Neural cell (in vitro differentiated cells): ENCODE measurements at regions not wholly inside any gene's neighbourhood (a gene's known extent, or its start where the extent isn't known, plus 50 kb on each side); places are given as distances from the start of the nearest gene placed in this dataset.

Source experiments
- H2AFZ ChIP-seq: fragments of 200-600, 300-800 bp; sonication (generic), shearing (Covaris generic); 2 replicates; pipeline ENCODE4 v1.6.0; 2014; ENCODE audit warnings: low read depth, mild to moderate bottlenecking, antibody characterized with exemption, low read length, moderate library complexity
- H3F3A ChIP-seq: fragments of 200-600 bp; shearing (Covaris generic); 2 replicates; pipeline ENCODE4 v1.6.1; 2016; ENCODE audit warnings: mild to moderate bottlenecking, moderate library complexity, mixed read lengths, antibody characterized with exemption, low read length; ENCODE audit not compliant: insufficient read depth, poor library complexity, severe bottlenecking
- H3K27ac ChIP-seq: fragments of 200-600, 300-800 bp; sonication (generic), shearing (Covaris generic); 2 replicates; pipeline ENCODE4 v1.5.1; 2014; ENCODE audit warnings: mild to moderate bottlenecking, low read length, moderate library complexity
- H3K27me3 ChIP-seq: fragments of 300-800, 200-600 bp; sonication (generic), shearing (Covaris generic); 2 replicates; pipeline ENCODE4 v1.6.0; 2014; ENCODE audit warnings: mild to moderate bottlenecking, low read depth, low read length, moderate library complexity; ENCODE audit not compliant: insufficient read depth
- H3K36me3 ChIP-seq: fragments of 300-800, 200-600 bp; sonication (generic), shearing (Covaris generic); 2 replicates; pipeline ENCODE4 v1.5.1; 2014; ENCODE audit warnings: mild to moderate bottlenecking, antibody characterized with exemption, low read length, moderate library complexity; ENCODE audit not compliant: insufficient read depth
- H3K4me2 ChIP-seq: fragments of 300-800, 200-600 bp; sonication (generic), shearing (Covaris generic); 2 replicates; pipeline ENCODE4 v1.6.0; 2014; ENCODE audit warnings: mild to moderate bottlenecking, low read length
- H3K4me3 ChIP-seq: fragments of 300-800, 200-600 bp; sonication (generic), shearing (Covaris generic); 2 replicates; pipeline ENCODE4 v1.5.1; 2014; ENCODE audit warnings: mild to moderate bottlenecking, low read length, moderate library complexity
- H3K79me2 ChIP-seq: fragments of 200-600 bp; shearing (Covaris generic); replicated peaks from 2 replicates; pipeline ENCODE4 v1.6.0; 2014; ENCODE audit warnings: mild to moderate bottlenecking, low read length, moderate library complexity; ENCODE audit not compliant: insufficient read depth
- H3K9ac ChIP-seq: fragments of 300-800, 200-600 bp; sonication (generic), shearing (Covaris generic); 2 replicates; pipeline ENCODE4 v1.6.1; 2016; ENCODE audit warnings: mild to moderate bottlenecking, low read length, mixed read lengths
- H3K9me2 ChIP-seq: fragments of 200-600 bp; shearing (Covaris generic); 2 replicates; pipeline ENCODE4 v1.6.1; 2016; ENCODE audit warnings: mild to moderate bottlenecking, low read length, mixed read lengths; ENCODE audit not compliant: insufficient read depth
- H3K9me3 ChIP-seq: fragments of 200-600, 300-800 bp; sonication (generic), shearing (Covaris generic); 2 replicates; pipeline ENCODE4 v1.6.1; 2016; ENCODE audit warnings: mild to moderate bottlenecking, mixed run types, low read length, moderate library complexity, mixed read lengths
- H4K20me1 ChIP-seq: fragments of 200-600 bp; shearing (Covaris generic); 2 replicates; pipeline ENCODE4 v1.6.1; 2016; ENCODE audit warnings: mild to moderate bottlenecking, mixed run types; ENCODE audit not compliant: insufficient read depth
- CTCF ChIP-seq: fragments of 450-650 bp; IDR thresholded peaks from 2 replicates; pipeline ENCODE4 v1.5.1; 2014; ENCODE audit warnings: antibody characterized with exemption, mild to moderate bottlenecking, moderate library complexity; ENCODE audit not compliant: poor library complexity, severe bottlenecking
- EP300 ChIP-seq: fragments of 450-650 bp; conservative IDR thresholded peaks from 2 replicates; pipeline ENCODE4 v1.6.1; 2014; ENCODE audit warnings: antibody characterized with exemption, mild to moderate bottlenecking, moderate library complexity; ENCODE audit not compliant: poor library complexity, severe bottlenecking
- EZH2 ChIP-seq: fragments of 200-600, 300-800 bp; shearing (Covaris generic), sonication (generic); IDR thresholded peaks from 2 replicates; pipeline ENCODE4 v1.6.1; 2014; ENCODE audit warnings: antibody characterized with exemption, low read length, borderline replicate concordance, mild to moderate bottlenecking; ENCODE audit not compliant: insufficient read depth, poor library complexity, severe bottlenecking
- MXI1 ChIP-seq: fragments of 450-650 bp; conservative IDR thresholded peaks from 2 replicates; pipeline ENCODE4 v1.6.1; 2014; ENCODE audit warnings: antibody characterized with exemption, mild to moderate bottlenecking; ENCODE audit not compliant: poor library complexity, severe bottlenecking
- POLR2AphosphoS5 ChIP-seq: IDR thresholded peaks from 2 replicates; pipeline ENCODE4 v1.6.1; 2012
- RAD21 ChIP-seq: fragments of 450-650 bp; conservative IDR thresholded peaks from 2 replicates; pipeline ENCODE4 v1.6.1; 2014; ENCODE audit warnings: antibody characterized with exemption, mild to moderate bottlenecking, moderate library complexity
- REST ChIP-seq: IDR thresholded peaks from 2 replicates; pipeline ENCODE4 v1.6.1; 2012; ENCODE audit warnings: borderline replicate concordance
- SMC3 ChIP-seq: fragments of 450-650 bp; conservative IDR thresholded peaks from 2 replicates; pipeline ENCODE4 v1.6.1; 2014; ENCODE audit warnings: antibody characterized with exemption, mild to moderate bottlenecking, moderate library complexity; ENCODE audit not compliant: poor library complexity
- TAF1 ChIP-seq: IDR thresholded peaks from 2 replicates; pipeline ENCODE4 v1.6.1; 2012; ENCODE audit warnings: low read depth

GRCh38 chr17:36842963-36843558 is 94.2 kb upstream of the LHX1 start:
- no peaks in the 10 kb centered on the region for H3K9me3 ChIP-seq
- TF ChIP-seq POLR2AphosphoS5 (no peak), MXI1 (no peak), SMC3 (no peak), RAD21 (no peak), EZH2 (no peak), TAF1 (no peak), CTCF (no peak), EP300 (no peak)
- H3F3A ChIP-seq: no peaks in the 10 kb centered on the region
- no peak overlapping the region for H3K4me2 ChIP-seq
- no peaks in the 10 kb centered on the region for H3K9me2 ChIP-seq
- no peaks in the 10 kb centered on the region for H4K20me1 ChIP-seq
- H3K79me2 ChIP-seq: no peaks in the 10 kb centered on the region
- no peak overlapping the region for H3K4me3 ChIP-seq
- no peaks in the 10 kb centered on the region for H3K27me3 ChIP-seq
- no peak overlapping the region for H3K9ac ChIP-seq
- no peaks in the 10 kb centered on the region for H3K36me3 ChIP-seq
- H2AFZ ChIP-seq: no peak overlapping the region
- H3K27ac ChIP-seq: no peak overlapping the region

GRCh38 chr17:36844013-36844412 is 93.3 kb upstream of the LHX1 start:
- no peaks in the 10 kb centered on the region for H3K36me3 ChIP-seq
- H3F3A ChIP-seq: no peaks in the 10 kb centered on the region

More at GRCh38 chr17:36844013-36844412, 93.3 kb upstream of the LHX1 start:
- Histone ChIP-seq H3K9ac (no peak overlapping the region), H3K27ac (no peak overlapping the region), H3K9me3 (no peaks in the 10 kb centered on the region), H3K27me3 (no peaks in the 10 kb centered on the region), H3K4me2 (no peak overlapping the region), H3K79me2 (no peaks in the 10 kb centered on the region), H4K20me1 (no peaks in the 10 kb centered on the region), H3K9me2 (no peaks in the 10 kb centered on the region), H3K4me3 (no peak overlapping the region), H2AFZ (no peak overlapping the region)
- TF ChIP-seq TAF1 (no peak), MXI1 (no peak), POLR2AphosphoS5 (no peak), EP300 (no peak), REST (no peak), SMC3 (no peak), CTCF (no peak), RAD21 (no peak), EZH2 (no peak)
